ENCODE measurements at regions not wholly inside any gene's neighbourhood (a gene's known extent, or its start where the extent isn't known, plus 50 kb on each side); places are given as distances from the start of the nearest gene placed in this dataset.
"Not testable (repeated sequence)": the region's sequence is repeated elsewhere in the genome, so short reads cannot be mapped to it uniquely, and the experiment has no call there.

GRCh38 chr1:3983181-3983580, 83.1 kb upstream of the C1orf174 start:
- H3K4me3 Mint-ChIP-seq, result no peak overlapping the region
- H3K27ac Mint-ChIP-seq, result no peak overlapping the region
- no peaks in the 10 kb centered on the region for H3K9me3 Mint-ChIP-seq
- H3K27me3 Mint-ChIP-seq, result peaks cover 25% of the 10 kb centered on the region
- no peaks in the 10 kb centered on the region for H3K4me1 Mint-ChIP-seq
- H3K36me3 Mint-ChIP-seq, result no peaks in the 10 kb centered on the region
- no peak for ATAC-seq

- Mint-ChIP-seq H3K27ac (no peak overlapping the region), H3K36me3 (no peaks in the 10 kb centered on the region), H3K27me3 (peaks cover 25% of the 10 kb centered on the region), H3K9me3 (peaks cover 3% of the 10 kb centered on the region), H3K4me1 (no peaks in the 10 kb centered on the region), H3K4me3 (no peak overlapping the region)
- no peak for ATAC-seq
These were observed 84.5 kb upstream of the C1orf174 start for GRCh38 chr1:3984586-3984985.

GRCh38 chr1:3986686-3987218, 86.7 kb upstream of the C1orf174 start:
- Mint-ChIP-seq H3K27ac (no peak overlapping the region), H3K36me3 (no peaks in the 10 kb centered on the region), H3K4me3 (no peak overlapping the region), H3K4me1 (no peaks in the 10 kb centered on the region), H3K27me3 (peaks cover 15% of the 10 kb centered on the region), H3K9me3 (peaks cover 7% of the 10 kb centered on the region)
- no peak for ATAC-seq

GRCh38 chr1:3987669-3988235, 87.7 kb upstream of the C1orf174 start:
- peaks cover 16% of the 10 kb centered on the region for H3K27me3 Mint-ChIP-seq
- no peak for ATAC-seq
- H3K9me3 Mint-ChIP-seq, result peaks cover 14% of the 10 kb centered on the region
- H3K36me3 Mint-ChIP-seq, result no peaks in the 10 kb centered on the region
- no peaks in the 10 kb centered on the region for H3K4me1 Mint-ChIP-seq
- H3K27ac Mint-ChIP-seq, result no peak overlapping the region
- no peak overlapping the region for H3K4me3 Mint-ChIP-seq

GRCh38 chr1:3988431-3988830, 88.4 kb upstream of the C1orf174 start:
- Mint-ChIP-seq H3K4me3 (no peak overlapping the region), H3K27ac (no peak overlapping the region), H3K36me3 (no peaks in the 10 kb centered on the region), H3K4me1 (no peaks in the 10 kb centered on the region), H3K9me3 (peaks cover 14% of the 10 kb centered on the region), H3K27me3 (peaks cover 9% of the 10 kb centered on the region)
- no peak for ATAC-seq

GRCh38 chr1:3989465-3989864, 89.4 kb upstream of the C1orf174 start:
- Mint-ChIP-seq H3K27ac (no peak overlapping the region), H3K27me3 (peaks cover 15% of the 10 kb centered on the region), H3K4me3 (no peak overlapping the region), H3K36me3 (no peaks in the 10 kb centered on the region), H3K4me1 (no peaks in the 10 kb centered on the region), H3K9me3 (peaks cover 14% of the 10 kb centered on the region)
- no peak for ATAC-seq

- H3K36me3 Mint-ChIP-seq, result no peaks in the 10 kb centered on the region
- H3K4me3 Mint-ChIP-seq, result peak overlapping the region; percentile 32
- ATAC-seq, result no peak
- H3K4me1 Mint-ChIP-seq, result no peaks in the 10 kb centered on the region
- peaks cover 14% of the 10 kb centered on the region for H3K9me3 Mint-ChIP-seq
- H3K27ac Mint-ChIP-seq, result no peak overlapping the region
- peaks cover 32% of the 10 kb centered on the region for H3K27me3 Mint-ChIP-seq
These were observed 92.1 kb upstream of the C1orf174 start for GRCh38 chr1:3992103-3992556.

GRCh38 chr1:3992746-3993145, 92.7 kb upstream of the C1orf174 start:
- no peak for ATAC-seq

GRCh38 chr1:3993619-3994375, 93.7 kb upstream of the C1orf174 start:
- Mint-ChIP-seq H3K9me3 (peaks cover 14% of the 10 kb centered on the region), H3K27ac (no peak overlapping the region)

More at GRCh38 chr1:3992746-3993145, 92.7 kb upstream of the C1orf174 start:
- no peaks in the 10 kb centered on the region for H3K36me3 Mint-ChIP-seq
- H3K27ac Mint-ChIP-seq, result no peak overlapping the region
- H3K4me3 Mint-ChIP-seq, result no peak overlapping the region
- no peaks in the 10 kb centered on the region for H3K4me1 Mint-ChIP-seq
- H3K27me3 Mint-ChIP-seq, result peaks cover 38% of the 10 kb centered on the region
- H3K9me3 Mint-ChIP-seq, result peaks cover 14% of the 10 kb centered on the region

GRCh38 chr1:3995141-3995780, 95.2 kb upstream of the C1orf174 start:
- Mint-ChIP-seq H3K9me3 (peaks cover 9% of the 10 kb centered on the region), H3K27ac (no peak overlapping the region), H3K36me3 (no peaks in the 10 kb centered on the region), H3K4me1 (peaks cover 8% of the 10 kb centered on the region), H3K4me3 (no peak overlapping the region), H3K27me3 (peaks cover 61% of the 10 kb centered on the region)
- ATAC-seq, result no peak

More at GRCh38 chr1:3993619-3994375, 93.7 kb upstream of the C1orf174 start:
- Mint-ChIP-seq H3K36me3 (no peaks in the 10 kb centered on the region), H3K4me3 (no peak overlapping the region), H3K27me3 (peaks cover 49% of the 10 kb centered on the region), H3K4me1 (no peaks in the 10 kb centered on the region)
- no peak for ATAC-seq

GRCh38 chr1:3996846-3997705, 97.0 kb upstream of the C1orf174 start:
- ATAC-seq, result no peak
- H3K27me3 Mint-ChIP-seq, result peaks cover 58% of the 10 kb centered on the region
- no peak overlapping the region for H3K4me3 Mint-ChIP-seq
- H3K4me1 Mint-ChIP-seq, result peaks cover 8% of the 10 kb centered on the region
- H3K36me3 Mint-ChIP-seq, result no peaks in the 10 kb centered on the region
- peaks cover 4% of the 10 kb centered on the region for H3K9me3 Mint-ChIP-seq
- H3K27ac Mint-ChIP-seq, result no peak overlapping the region

GRCh38 chr1:3998086-3998485, 98.0 kb upstream of the C1orf174 start:
- no peaks in the 10 kb centered on the region for H3K36me3 Mint-ChIP-seq
- peaks cover 8% of the 10 kb centered on the region for H3K4me1 Mint-ChIP-seq
- ATAC-seq, result no peak
- H3K27me3 Mint-ChIP-seq, result peaks cover 52% of the 10 kb centered on the region
- no peak overlapping the region for H3K4me3 Mint-ChIP-seq
- H3K9me3 Mint-ChIP-seq, result no peaks in the 10 kb centered on the region
- no peak overlapping the region for H3K27ac Mint-ChIP-seq

- Mint-ChIP-seq H3K27me3 (peaks cover 45% of the 10 kb centered on the region), H3K27ac (peak overlapping the region; percentile 34)
- not testable (repeated sequence) for H3K4me3 Mint-ChIP-seq, ATAC-seq, H3K4me1 Mint-ChIP-seq, H3K36me3 Mint-ChIP-seq, H3K9me3 Mint-ChIP-seq
These were observed 99.4 kb upstream of the C1orf174 start for GRCh38 chr1:3999514-3999913.

GRCh38 chr1:3999941-4000735, 100.1 kb upstream of the C1orf174 start:
- Mint-ChIP-seq H3K9me3 (peaks cover under 1% of the 10 kb centered on the region), H3K4me1 (peaks cover 11% of the 10 kb centered on the region), H3K36me3 (no peaks in the 10 kb centered on the region), H3K27me3 (peaks cover 39% of the 10 kb centered on the region), H3K27ac (no peak overlapping the region), H3K4me3 (no peak overlapping the region)
- ATAC-seq, result no peak

Data from stimulated activated memory B cell treated with anti-CD40 and anti-IgM and Interleukin-4, amounts not matched to agents 10 μg/mL and 1 μg/mL and 100 μg/mL, for 72 hours (primary cell).